Small intestine (tissue), 7 donors: ENCODE measurements at regions not wholly inside any gene's neighbourhood (a gene's known extent, or its start where the extent isn't known, plus 50 kb on each side); places are given as distances from the start of the nearest gene placed in this dataset.

Experiments used
- DNase-seq, 2 donors: peaks; one replicate each; pipeline versions ENCODE4 v3.0.0 to v3.0.0-alpha.2; 2013
- FAIRE-seq: peaks from 2 replicates; lab custom pipeline; 2012; peaks lifted over from hg19 to GRCh38; lab: Jason Lieb, UNC
- H3K27ac ChIP-seq, 3 donors: one replicate each; pipeline ENCODE4 v1.5.1; 2013; ENCODE audit warnings: low read length in 2 of 3, mild to moderate bottlenecking in 2 of 3, control low read depth in 1 of 3, inconsistent platforms in 1 of 3, low read depth in 1 of 3, moderate library complexity in 1 of 3
- H3K27me3 ChIP-seq, 3 donors: one replicate each; pipeline ENCODE4 v1.6.1; 2013; ENCODE audit warnings: low read length in 3 of 3, inconsistent platforms in 1 of 3; ENCODE audit not compliant: control insufficient read depth in 3 of 3, insufficient read depth in 3 of 3
- H3K36me3 ChIP-seq, 3 donors: one replicate each; pipeline ENCODE4 v1.6.1; 2013; ENCODE audit warnings: low read length in 3 of 3, inconsistent platforms in 1 of 3, low read depth in 1 of 3, mild to moderate bottlenecking in 1 of 3, moderate library complexity in 1 of 3; ENCODE audit not compliant: control insufficient read depth in 3 of 3, insufficient read depth in 2 of 3
- H3K4me1 ChIP-seq, 3 donors: one replicate each; pipeline ENCODE4 v1.6.1; 2013; ENCODE audit warnings: low read length in 2 of 3, inconsistent platforms in 1 of 3, low read depth in 1 of 3, mild to moderate bottlenecking in 1 of 3, moderate library complexity in 1 of 3; ENCODE audit not compliant: control insufficient read depth in 3 of 3, insufficient read depth in 2 of 3
- H3K4me3 ChIP-seq, 3 donors: one replicate each; pipeline ENCODE4 v1.5.1; 2013; ENCODE audit warnings: low read length in 3 of 3, control low read depth in 1 of 3, inconsistent platforms in 1 of 3, low read depth in 1 of 3, mild to moderate bottlenecking in 1 of 3, moderate library complexity in 1 of 3
- H3K9me3 ChIP-seq, 2 donors: one replicate each; pipeline ENCODE4 v1.6.1; 2013; ENCODE audit warnings: low read depth in 1 of 2, low read length in 1 of 2; ENCODE audit not compliant: control insufficient read depth in 2 of 2, insufficient read depth in 1 of 2
- WGBS, 3 donors: extraction: QIAGEN DNeasy Blood & Tissue Kit; methylation state at CpG; one replicate each; pipeline ENCODE4 v1.1.7; 2013; 5-methylcytosine and 5-hydroxymethylcytosine counted together
- donor health status: healthy with polysubstance abuse.
- donor health status: control.
- donor health status: control.
- donor health status: Bipolar disorder and iron deficiency.
- donor health status: healthy.

DNA sequence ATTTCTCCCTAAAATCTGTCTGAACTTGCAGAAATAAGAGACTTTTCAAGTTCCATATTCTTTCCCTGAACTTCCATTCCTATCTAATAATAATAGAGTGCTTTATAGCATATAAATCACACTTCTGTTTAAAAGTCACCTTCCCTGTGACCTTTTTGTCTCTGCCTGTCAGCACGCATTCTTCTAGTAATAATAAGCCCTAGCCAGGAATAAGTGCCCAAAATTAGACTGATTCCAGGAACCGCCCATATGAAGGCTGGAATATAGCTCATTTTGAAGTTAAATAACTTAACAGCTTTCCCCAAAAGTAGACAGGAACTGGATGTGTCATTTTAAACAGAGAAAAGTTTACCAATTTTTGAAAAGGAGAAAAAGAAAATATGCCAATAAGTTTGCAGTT lies 576.5 kb downstream of the EPHA4 start:
- Histone ChIP-seq H3K27me3 (no peaks in the 10 kb centered on the region), H3K36me3 (no peaks in the 10 kb centered on the region), H3K27ac (no peak overlapping the region), H3K4me3 (no peak overlapping the region), H3K9me3 (no peaks in the 10 kb centered on the region), H3K4me1 (no peaks in the 10 kb centered on the region)
- no peak for DNase-seq
- no peak for FAIRE-seq
- WGBS, 3 donors = 74 to 78% (median 74%) methylated on average over 2 of the region's 2 CpGs

DNA sequence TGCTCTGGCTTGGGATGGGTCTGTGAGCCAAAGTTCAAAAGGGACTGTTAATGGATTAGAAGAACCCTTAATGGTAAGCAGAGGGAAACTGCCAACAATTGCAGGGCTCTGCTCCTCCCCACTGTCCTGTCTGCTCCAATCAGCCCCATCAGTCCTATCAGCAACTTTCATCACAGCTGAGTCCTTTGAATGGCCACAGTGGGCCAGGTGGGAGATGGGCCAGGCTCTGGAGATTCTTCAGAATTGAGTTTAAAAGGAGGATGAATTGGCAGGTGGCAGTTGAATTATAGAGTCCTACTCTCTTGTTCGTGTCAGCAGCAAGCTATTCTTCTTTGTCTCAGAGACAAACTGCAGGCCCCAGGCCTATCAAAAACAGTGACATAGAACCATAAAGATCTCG lies 573.9 kb downstream of the EPHA4 start:
- Histone ChIP-seq H3K4me1 (no peaks in the 10 kb centered on the region), H3K9me3 (no peaks in the 10 kb centered on the region), H3K4me3 (no peak overlapping the region), H3K27ac (no peak overlapping the region), H3K27me3 (no peaks in the 10 kb centered on the region), H3K36me3 (no peaks in the 10 kb centered on the region)
- FAIRE-seq (no peak), DNase-seq (no peak)
- WGBS, 3 donors = 27 to 48% (median 33%) methylated on average over 2 of the region's 2 CpGs

DNA sequence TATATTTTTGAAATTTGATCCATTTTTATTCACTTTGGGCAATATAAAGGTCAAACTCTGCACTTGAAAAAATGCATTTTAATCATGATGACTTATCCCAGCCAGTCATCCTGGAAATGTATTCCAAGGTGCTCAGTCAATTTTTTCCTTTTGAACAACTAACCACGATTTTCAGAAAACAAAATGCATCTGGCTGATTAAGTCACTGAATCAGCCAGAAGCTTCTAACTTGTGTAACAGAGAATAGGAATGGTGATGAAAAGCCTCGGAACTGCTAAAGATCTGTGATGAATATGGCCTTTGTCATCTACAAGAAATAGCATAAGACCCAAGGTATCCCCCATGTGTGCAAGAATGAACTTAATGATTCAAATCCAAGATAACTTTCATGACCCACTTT lies 572.7 kb downstream of the EPHA4 start:
- no peak for FAIRE-seq

DNA sequence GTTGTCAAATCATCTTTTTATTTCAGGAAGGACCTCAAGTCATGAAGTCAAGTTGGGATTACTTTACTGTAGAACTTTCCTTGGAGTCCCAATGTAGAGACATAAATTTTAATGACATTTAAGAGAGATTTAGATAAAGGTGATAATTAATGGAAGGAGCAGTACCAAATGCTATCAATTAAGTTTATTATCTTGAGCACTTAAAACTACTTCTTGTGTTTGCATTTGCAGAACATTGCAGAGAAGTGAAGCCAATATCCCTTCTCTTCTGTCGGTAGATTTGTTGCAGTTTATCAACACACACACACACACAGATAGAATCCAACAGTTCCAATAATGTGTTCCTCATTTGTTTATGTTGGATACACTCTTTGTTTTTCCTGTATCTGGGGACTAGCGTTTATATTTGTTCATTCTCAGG lies 570.7 kb downstream of the EPHA4 start:
- Histone ChIP-seq H3K4me3 (no peak overlapping the region), H3K36me3 (no peaks in the 10 kb centered on the region), H3K27ac (no peak overlapping the region), H3K4me1 (no peaks in the 10 kb centered on the region), H3K9me3 (no peaks in the 10 kb centered on the region), H3K27me3 (no peaks in the 10 kb centered on the region)
- no peak for DNase-seq
- FAIRE-seq = no peak
- whole genome bisulfite sequencing, 3 donors = 29 to 44% (median 38%) methylated on average over 2 of the region's 2 CpGs

More for the DNA sequence above, 572.7 kb downstream of the EPHA4 start:
- DNase-seq = no peak
- no peaks in the 10 kb centered on the region for H3K4me1 ChIP-seq
- no peak overlapping the region for H3K4me3 ChIP-seq
- H3K27me3 ChIP-seq = no peaks in the 10 kb centered on the region
- whole genome bisulfite sequencing, 3 donors = 59 to 78% (median 62%) methylated on average over 2 of the region's 2 CpGs
- no peaks in the 10 kb centered on the region for H3K9me3 ChIP-seq
- no peaks in the 10 kb centered on the region for H3K36me3 ChIP-seq
- H3K27ac ChIP-seq = no peak overlapping the region

DNA sequence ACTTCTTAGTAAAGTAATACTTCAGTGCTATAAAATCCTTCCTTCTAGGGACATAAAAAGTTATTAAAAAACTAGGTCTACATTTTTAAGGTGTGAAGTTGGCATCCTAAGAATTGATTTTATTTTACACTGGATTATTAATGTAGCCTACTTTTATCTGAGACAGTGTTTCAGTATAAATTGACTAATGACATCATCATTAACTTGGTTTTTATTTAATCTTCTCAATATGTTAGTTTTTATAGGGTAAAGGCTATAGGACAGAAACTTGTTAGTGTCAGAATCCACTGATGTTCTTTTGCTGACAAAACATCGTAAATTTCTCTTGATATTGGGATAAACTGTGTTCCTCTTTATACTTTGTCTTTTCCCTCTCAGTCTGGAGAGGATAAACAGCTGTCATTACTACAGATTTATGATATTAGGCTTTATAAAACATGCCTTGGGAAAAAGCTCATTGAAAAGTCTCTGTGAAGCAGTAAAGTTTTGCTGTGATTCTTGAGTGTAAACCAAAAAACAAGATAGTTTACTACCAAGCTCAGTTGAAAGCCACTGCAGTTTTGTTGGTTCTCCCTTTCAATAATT lies 569.9 kb downstream of the EPHA4 start:
- H3K4me3 ChIP-seq = no peak overlapping the region
- FAIRE-seq = no peak
- H3K36me3 ChIP-seq = no peaks in the 10 kb centered on the region
- WGBS, 3 donors = 0 to 36% (median 0%) methylated on average over 1 of the region's 1 CpG
- no peak overlapping the region for H3K27ac ChIP-seq
- DNase-seq = no peak
- H3K27me3 ChIP-seq = no peaks in the 10 kb centered on the region
- H3K9me3 ChIP-seq = no peaks in the 10 kb centered on the region
- H3K4me1 ChIP-seq = no peaks in the 10 kb centered on the region

DNA sequence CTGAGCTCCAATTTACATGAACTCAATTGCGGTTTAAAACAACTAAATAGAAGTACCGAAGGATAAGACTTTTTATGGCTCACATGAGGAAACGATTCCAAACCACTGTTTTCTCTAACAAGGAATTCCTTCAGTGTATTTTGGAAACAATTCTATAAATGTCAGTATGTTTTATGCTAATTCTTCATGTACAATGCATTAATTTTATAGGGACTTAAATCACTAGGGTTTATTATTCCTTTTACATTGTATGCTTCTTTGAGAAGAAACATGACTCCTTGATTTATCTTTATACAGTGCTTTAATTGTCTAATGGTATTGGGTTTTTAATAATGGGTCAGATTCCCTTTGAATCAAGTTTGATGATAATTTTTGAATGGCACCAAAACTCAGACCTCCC lies 566.8 kb downstream of the EPHA4 start:
- Histone ChIP-seq H3K27ac (no peak overlapping the region), H3K27me3 (no peaks in the 10 kb centered on the region), H3K4me1 (no peaks in the 10 kb centered on the region), H3K36me3 (no peaks in the 10 kb centered on the region), H3K9me3 (no peaks in the 10 kb centered on the region), H3K4me3 (no peak overlapping the region)
- FAIRE-seq (no peak), DNase-seq (no peak)
- 84% methylated on average over 3 of the region's 3 CpGs for WGBS, 3 donors

DNA sequence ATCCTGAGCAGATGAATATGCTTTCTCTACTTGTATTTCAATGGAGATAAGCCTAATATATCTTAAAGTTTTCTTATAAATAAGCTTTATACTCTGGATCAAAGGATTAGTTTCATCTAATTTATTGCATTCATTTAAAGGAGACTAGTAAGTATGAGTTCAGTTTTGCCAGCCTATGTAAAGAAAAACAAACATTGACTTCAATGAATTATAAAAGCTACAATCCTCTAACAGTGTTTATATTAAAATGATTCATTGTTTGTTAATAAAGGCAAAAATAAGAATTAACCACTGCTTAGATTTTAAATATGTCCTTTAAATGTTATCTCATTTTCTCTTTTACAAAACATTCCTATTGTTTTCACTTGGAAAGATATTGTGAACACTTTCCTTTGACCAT lies 566.0 kb downstream of the EPHA4 start:
- DNase-seq = no peak

DNA sequence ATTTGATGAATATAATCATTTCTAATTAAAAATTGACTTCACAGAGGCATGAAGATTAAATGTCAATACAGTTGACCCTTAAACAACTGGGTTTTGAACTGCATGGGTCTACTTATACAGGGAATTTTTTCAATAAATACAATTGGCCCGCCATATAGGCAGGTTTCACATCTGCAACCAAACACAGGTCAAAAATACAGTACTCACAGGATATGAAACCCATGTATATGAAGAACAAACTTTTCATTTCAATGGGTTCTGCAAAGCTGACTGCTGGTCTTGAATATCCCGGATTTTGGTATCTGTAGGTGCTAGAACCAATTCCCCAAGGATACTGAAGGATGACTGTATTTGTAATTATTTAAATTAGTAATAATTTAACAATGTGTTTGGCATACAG lies 555.6 kb downstream of the EPHA4 start:
- no peaks in the 10 kb centered on the region for H3K4me1 ChIP-seq
- WGBS, 3 donors = 61 to 91% (median 81%) methylated on average over 2 of the region's 2 CpGs

More for the DNA sequence above, 566.0 kb downstream of the EPHA4 start:
- H3K27me3 ChIP-seq = no peaks in the 10 kb centered on the region
- no peaks in the 10 kb centered on the region for H3K9me3 ChIP-seq
- FAIRE-seq = peak; percentile 57
- H3K36me3 ChIP-seq = no peaks in the 10 kb centered on the region
- no peak overlapping the region for H3K27ac ChIP-seq
- H3K4me1 ChIP-seq = no peaks in the 10 kb centered on the region
- no peak overlapping the region for H3K4me3 ChIP-seq

DNA sequence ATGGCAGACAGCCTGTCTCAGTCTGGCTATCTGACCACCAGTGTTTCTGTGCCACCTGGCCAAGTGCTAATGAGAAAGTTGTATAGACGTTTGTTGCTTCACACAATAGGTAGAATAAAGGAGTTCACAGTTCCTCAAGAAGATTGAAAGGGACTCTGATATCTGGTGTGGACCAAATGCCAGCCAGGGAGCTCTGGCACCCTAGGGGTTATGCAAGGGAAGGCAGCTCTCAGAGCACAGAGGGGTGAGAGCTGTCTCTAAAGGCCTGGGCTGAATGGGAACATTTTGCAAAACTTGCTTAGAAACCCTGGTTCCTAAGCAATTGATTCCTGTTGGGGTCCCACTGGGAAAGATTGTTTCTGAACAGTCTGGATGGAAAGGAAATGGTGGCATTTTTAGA lies 553.8 kb downstream of the EPHA4 start:
- Histone ChIP-seq H3K9me3 (no peaks in the 10 kb centered on the region), H3K27ac (no peak overlapping the region), H3K27me3 (no peaks in the 10 kb centered on the region), H3K4me1 (no peaks in the 10 kb centered on the region), H3K4me3 (no peak overlapping the region), H3K36me3 (no peaks in the 10 kb centered on the region)
- DNase-seq (no peak), FAIRE-seq (no peak)
- WGBS, 3 donors = 37 to 62% (median 50%) methylated on average over 1 of the region's 1 CpG

More for the DNA sequence above, 555.6 kb downstream of the EPHA4 start:
- Histone ChIP-seq H3K36me3 (no peaks in the 10 kb centered on the region), H3K4me3 (no peak overlapping the region), H3K27ac (no peak overlapping the region), H3K27me3 (no peaks in the 10 kb centered on the region), H3K9me3 (no peaks in the 10 kb centered on the region)
- DNase-seq (no peak), FAIRE-seq (no peak)
